GM19025 (cell line): ENCODE measurements at regions not wholly inside any gene's neighbourhood (a gene's known extent, or its start where the extent isn't known, plus 50 kb on each side); places are given as distances from the start of the nearest gene placed in this dataset.
A peak's percentile ranks its signal among the peaks of the same experiment; 100 is the strongest.
"Not testable (repeated sequence)": the region's sequence is repeated elsewhere in the genome, so short reads cannot be mapped to it uniquely, and the experiment has no call there.

ENCODE experiments used
- ATAC-seq: cut with Tn5 transposase; IDR thresholded peaks from one replicate; pipeline ENCODE4 v1.9.1; 2021; ENCODE audit warnings: mild to moderate bottlenecking, low read depth, moderate library complexity; ENCODE audit not compliant: unreplicated experiment

DNA sequence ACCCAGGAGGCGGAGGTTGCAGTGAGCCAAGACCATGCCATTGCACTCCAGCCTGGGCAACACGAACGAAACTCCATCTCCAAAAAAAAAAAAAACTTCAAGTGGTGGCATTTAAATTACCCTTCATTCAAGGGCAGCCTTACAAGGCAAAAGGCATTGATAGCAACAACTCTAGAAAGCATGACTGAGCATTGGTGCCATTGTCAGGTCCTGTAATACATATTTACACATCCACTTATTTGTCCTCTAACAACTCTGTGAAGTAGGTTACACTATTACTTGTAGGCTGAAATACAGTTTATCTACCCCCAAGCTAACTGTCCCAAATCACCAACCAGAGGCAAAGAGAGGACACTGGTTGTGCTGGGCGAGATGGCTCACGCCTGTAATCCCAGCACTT is 52.7 kb upstream of the LARP1 start:
- ATAC-seq = no peak

GRCh38 chr5:154701725-154702124 is 53.5 kb upstream of the LARP1 start:
- not testable (repeated sequence) for ATAC-seq

DNA sequence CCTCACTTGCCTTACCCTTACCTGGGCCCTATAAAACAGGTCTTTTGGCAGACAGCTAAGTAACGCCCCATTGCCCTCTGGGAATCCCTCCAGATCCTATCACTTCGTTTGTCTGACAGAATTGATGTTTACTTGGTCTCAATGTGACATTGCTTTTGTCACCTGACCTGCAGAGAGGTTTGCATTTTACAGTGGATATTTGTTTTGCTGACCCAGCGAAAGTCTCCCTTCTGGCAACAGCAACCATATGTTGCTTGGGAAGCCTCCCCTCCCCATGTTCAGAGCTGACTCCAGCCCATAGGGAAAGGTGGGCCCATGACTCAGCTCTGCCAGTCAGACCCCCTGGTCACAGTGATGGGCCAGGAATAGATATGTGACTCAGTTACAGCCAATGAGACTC is 54.0 kb upstream of the LARP1 start:
- no peak for ATAC-seq

GRCh38 chr5:154700289-154700928 is 54.8 kb upstream of the LARP1 start:
- not testable (repeated sequence) for ATAC-seq

- ATAC-seq = no peak
Measured at GRCh38 chr5:154698763-154699162, 56.4 kb upstream of the LARP1 start.

DNA sequence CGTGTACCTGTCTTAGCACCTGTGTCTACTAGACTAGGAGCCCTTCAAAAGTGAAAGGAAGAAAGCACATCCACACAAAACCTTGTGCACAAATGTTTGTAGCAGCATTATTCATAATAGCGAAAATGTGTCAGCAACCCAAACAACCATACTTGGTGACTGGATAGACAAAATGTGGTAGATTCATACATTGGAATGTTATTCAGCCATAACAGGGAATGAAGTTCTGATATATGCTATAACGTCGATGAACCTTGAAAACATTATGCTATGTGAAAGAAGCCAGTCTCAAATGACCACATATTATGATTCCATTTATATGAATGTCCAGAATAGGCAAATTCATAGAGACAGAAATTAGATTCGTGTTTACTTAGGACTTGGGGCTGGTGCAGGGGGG is 57.8 kb upstream of the LARP1 start:
- ATAC-seq = no peak

DNA sequence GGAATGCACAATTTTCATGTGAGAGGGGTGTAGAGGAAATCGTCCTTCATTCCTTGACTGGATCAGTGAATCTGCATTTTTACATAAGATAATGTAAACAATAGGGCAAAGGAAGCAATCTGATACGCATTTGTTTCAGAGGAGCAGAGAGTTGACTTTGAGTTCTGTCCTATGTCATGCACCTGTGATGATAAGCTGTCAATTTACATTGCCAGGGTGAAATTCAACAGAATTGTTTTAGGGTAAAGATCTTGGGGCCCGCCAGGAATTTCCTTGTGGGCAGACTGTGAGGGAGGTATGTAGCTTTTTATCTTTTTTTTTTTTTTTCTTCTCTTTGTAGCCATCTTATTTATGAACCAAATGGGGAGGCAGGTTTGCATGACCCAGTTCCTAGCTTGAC is 58.3 kb upstream of the LARP1 start:
- ATAC-seq = no peak

- ATAC-seq = no peak
Measured at GRCh38 chr5:154694159-154694558, 61.0 kb upstream of the LARP1 start.

GRCh38 chr5:154690488-154690887 is 64.7 kb upstream of the LARP1 start:
- no peak for ATAC-seq

- no peak for ATAC-seq
Measured at GRCh38 chr5:154686490-154686889, 68.7 kb upstream of the LARP1 start.

GRCh38 chr5:154683101-154683880 is 71.9 kb upstream of the LARP1 start:
- ATAC-seq = peak; percentile 56

DNA sequence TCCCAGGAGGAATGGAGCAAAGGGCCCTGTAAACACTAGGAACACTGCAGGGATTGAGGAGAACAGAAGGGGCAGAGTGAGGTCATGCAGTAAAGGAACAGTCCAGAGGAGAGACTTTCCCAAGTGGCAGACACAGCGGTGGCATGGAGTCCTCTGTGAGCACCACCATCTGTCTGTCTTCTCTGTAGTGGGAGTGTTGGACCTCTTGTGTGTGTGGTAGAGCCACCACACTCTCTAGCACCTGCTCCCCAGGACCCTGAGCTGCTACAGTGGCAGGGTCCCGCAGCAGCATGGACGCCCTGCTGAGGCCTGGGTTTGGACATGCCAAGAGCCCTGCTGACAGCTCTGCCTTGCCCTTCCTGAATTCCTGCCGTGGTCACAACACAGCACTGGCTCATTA is 75.7 kb upstream of the LARP1 start:
- ATAC-seq = no peak

DNA sequence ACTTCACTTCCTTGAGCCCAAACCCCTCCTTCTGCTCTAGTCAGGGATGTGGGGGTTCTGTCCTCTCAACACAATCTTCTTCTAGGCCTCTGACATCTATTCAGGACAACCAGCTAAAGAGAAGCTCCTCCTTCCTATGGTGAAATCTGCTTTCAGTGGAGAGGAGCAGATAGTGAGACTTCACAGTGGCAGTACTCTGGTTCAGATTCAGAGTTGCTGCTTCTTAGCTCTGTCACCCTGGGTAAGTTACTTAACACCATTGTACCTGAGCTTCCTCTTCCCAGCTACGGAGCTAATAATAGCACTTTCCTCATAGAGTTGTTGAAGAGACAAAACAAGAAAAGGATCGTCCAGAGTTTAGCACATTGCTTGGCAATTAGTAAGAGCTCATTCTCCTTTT is 77.3 kb upstream of the LARP1 start:
- ATAC-seq = no peak

DNA sequence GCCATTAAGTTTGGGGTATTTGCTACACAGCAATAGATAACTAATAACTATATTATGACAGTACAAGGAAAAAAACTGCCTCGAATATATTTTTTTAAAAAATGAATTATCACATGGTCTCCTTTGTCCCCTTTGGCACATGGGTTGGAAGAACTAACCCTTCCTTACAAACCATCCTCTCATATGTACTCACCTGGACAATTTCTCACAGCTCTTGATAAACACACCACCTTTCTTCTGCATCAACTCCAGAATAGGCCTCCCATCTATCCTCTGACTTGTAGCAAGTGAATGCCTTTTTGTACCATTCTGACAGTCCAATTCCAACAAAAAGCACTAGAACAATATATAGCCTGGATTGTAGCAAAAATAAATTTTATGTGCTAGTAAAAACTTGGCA is 78.7 kb upstream of the LARP1 start:
- no peak for ATAC-seq

DNA sequence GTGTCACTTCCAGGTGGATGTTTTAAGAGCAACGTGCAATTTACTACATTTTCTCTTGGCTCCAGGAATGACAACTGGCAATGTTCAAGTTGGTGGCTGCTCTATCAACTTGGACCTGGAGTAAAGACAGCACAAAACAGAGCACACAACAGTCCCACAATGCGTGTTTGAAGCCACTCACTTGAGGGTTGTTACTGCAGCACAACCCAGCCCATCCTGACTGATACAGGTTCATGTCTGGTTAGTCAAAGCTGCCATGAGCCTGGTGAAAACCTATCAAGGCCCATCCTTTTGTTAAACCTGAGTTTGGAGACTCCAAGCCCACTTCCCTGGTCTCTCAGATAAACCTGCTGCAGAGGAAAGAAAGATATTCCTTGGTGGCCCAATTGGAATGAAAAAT is 81.1 kb upstream of the LARP1 start:
- no peak for ATAC-seq

DNA sequence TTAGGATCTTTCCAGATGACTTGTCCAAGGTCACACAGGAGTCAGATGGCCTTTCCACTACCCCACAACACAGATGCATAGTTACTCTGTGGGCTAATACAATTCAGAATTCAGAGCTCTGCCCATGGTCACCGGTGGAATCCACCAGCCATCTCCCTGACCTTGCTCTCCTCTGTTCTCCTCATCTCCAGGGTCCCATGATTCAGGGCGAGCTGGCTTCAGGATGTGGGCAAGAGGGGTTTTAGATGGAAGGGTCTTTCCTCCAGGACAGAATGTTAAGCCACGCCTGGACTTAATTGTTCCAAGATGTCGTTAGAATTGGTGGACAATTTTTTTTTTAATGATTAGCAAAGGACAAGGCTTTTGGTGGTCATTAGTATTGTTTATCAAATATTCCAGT is 81.7 kb upstream of the LARP1 start:
- no peak for ATAC-seq

GRCh38 chr5:154669913-154670312 is 85.3 kb upstream of the LARP1 start:
- not testable (repeated sequence) for ATAC-seq

DNA sequence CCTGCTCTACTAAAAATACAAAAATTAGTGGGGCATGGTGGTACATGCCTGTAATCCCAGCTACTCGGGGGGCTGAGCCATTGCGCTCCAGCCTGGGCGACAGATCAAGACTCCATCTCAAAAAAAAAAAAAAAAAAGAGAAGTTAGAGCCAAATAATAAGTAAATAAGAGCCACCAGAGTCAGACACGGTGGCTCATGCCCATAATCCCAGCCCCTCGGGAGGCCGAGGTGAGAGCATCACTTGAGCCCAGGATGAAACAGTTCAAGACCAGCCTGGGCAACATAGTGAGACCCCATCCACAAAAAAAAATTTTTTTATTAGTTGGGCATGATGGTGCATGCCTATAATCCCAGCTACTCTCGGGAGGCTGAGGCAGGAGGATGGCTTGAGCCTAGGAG is 85.8 kb upstream of the LARP1 start:
- no peak for ATAC-seq

DNA sequence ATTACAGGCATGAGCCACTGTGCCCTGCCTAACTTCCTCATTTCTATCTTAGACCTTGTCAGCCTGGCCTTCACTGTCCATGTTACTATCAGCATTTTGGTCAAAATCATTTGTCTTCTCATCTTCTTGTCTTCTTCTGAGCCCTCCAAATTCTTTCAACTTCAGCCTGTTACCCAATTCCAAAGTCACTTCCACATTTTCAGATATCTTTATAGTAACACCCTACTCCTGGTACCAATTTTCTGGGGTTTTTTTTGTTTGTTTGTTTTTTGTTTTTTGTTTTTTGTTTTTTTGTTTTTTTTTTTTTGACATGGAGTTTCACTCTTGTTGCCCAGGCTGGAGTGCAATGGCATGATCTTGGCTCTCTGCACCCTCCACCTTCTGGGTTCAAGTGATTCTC is 90.3 kb upstream of the LARP1 start:
- no peak for ATAC-seq

DNA sequence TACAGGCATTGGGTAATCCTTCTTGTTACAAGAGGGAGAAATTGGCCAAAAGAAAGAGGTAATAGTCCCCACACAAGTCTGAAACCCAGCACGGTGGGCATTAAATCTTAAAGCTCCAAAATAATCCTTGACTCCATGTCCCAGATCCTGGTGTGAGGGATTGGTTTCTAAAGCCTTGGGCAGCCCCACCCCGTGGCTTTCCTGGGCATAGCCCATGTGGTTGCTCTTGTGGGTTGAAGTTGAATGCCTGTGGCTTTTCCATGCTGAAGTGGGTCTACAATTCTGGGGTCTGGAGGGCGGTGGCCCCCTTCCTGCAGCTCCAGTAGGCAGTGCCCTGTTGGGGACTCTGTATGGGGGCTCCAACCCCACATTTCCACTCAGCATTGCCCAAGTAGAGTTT is 91.8 kb upstream of the LARP1 start:
- ATAC-seq = no peak

- no peak for ATAC-seq
Measured at GRCh38 chr5:154654486-154655371, 100.4 kb upstream of the LARP1 start.
